ENCODE measurements at regions not wholly inside any gene's neighbourhood (a gene's known extent, or its start where the extent isn't known, plus 50 kb on each side); places are given as distances from the start of the nearest gene placed in this dataset.
A peak's percentile ranks its signal among the peaks of the same experiment; 100 is the strongest.

GRCh38 chr20:6613280-6613861 lies 154.1 kb upstream of the BMP2 start:
- no peak for DNase-seq (ENCODE audit: low read depth)

GRCh38 chr20:6612606-6612923 lies 154.9 kb upstream of the BMP2 start:
- DNase-seq (ENCODE audit: low read depth), result no peak

GRCh38 chr20:6611911-6612605 lies 155.4 kb upstream of the BMP2 start:
- no peak for DNase-seq (ENCODE audit: low read depth)

GRCh38 chr20:6606651-6607050 lies 160.8 kb upstream of the BMP2 start:
- no peak for DNase-seq (ENCODE audit: low read depth)

GRCh38 chr20:6605055-6605935 lies 162.2 kb upstream of the BMP2 start:
- no peak for DNase-seq (ENCODE audit: low read depth)

- DNase-seq (ENCODE audit: low read depth), result no peak
Measured at GRCh38 chr20:6604179-6604578, 163.3 kb upstream of the BMP2 start.

GRCh38 chr20:6599876-6600735 lies 167.4 kb upstream of the BMP2 start:
- no peak for DNase-seq (ENCODE audit: low read depth)

- DNase-seq (ENCODE audit: low read depth), result no peak
Measured at GRCh38 chr20:6595704-6596103, 171.8 kb upstream of the BMP2 start.

GRCh38 chr20:6590891-6591637 lies 176.4 kb upstream of the BMP2 start:
- DNase-seq (ENCODE audit: low read depth), result peak; percentile 31

- DNase-seq (ENCODE audit: low read depth), result no peak
Measured at GRCh38 chr20:6588296-6588695, 179.2 kb upstream of the BMP2 start.

- DNase-seq (ENCODE audit: low read depth), result peak; percentile 35
Measured at GRCh38 chr20:6583134-6583738, 184.2 kb upstream of the BMP2 start.

- no peak for DNase-seq (ENCODE audit: low read depth)
Measured at GRCh38 chr20:6582449-6582848, 185.0 kb upstream of the BMP2 start.

- no peak for DNase-seq (ENCODE audit: low read depth)
Measured at GRCh38 chr20:6580486-6580885, 187.0 kb upstream of the BMP2 start.

- DNase-seq (ENCODE audit: low read depth), result no peak
Measured at GRCh38 chr20:6579824-6580223, 187.7 kb upstream of the BMP2 start.

GRCh38 chr20:6579417-6579816 lies 188.1 kb upstream of the BMP2 start:
- DNase-seq (ENCODE audit: low read depth), result no peak

- no peak for DNase-seq (ENCODE audit: low read depth)
Measured at GRCh38 chr20:6577451-6577850, 190.0 kb upstream of the BMP2 start.

- no peak for DNase-seq (ENCODE audit: low read depth)
Measured at GRCh38 chr20:6576726-6577125, 190.8 kb upstream of the BMP2 start.

- no peak for DNase-seq (ENCODE audit: low read depth)
Measured at GRCh38 chr20:6575912-6576401, 191.5 kb upstream of the BMP2 start.

- peak; percentile 50 for DNase-seq (ENCODE audit: low read depth)
Measured at GRCh38 chr20:6566821-6567220, 200.7 kb upstream of the BMP2 start.

- no peak for DNase-seq (ENCODE audit: low read depth)
Measured at GRCh38 chr20:6562111-6562510, 205.4 kb upstream of the BMP2 start.

GRCh38 chr20:6560978-6561377 lies 206.5 kb upstream of the BMP2 start:
- no peak for DNase-seq (ENCODE audit: low read depth)

All from GM04504 (cell line).